Endodermal cell (in vitro differentiated cells): ENCODE measurements at regions not wholly inside any gene's neighbourhood (a gene's known extent, or its start where the extent isn't known, plus 50 kb on each side); places are given as distances from the start of the nearest gene placed in this dataset.

Experiments
- DNase-seq: peaks from one replicate; pipeline ENCODE4 v3.0.0-alpha.2; 2017
- H3K27ac ChIP-seq: 2 replicates; pipeline ENCODE4 v1.5.1; 2013; ENCODE audit warnings: mild to moderate bottlenecking, low read depth, low read length, moderate library complexity
- H3K27me3 ChIP-seq: 2 replicates; pipeline ENCODE4 v1.6.1; 2013; ENCODE audit warnings: mild to moderate bottlenecking, low read length, moderate library complexity; ENCODE audit not compliant: insufficient read depth, control insufficient read depth, poor library complexity, severe bottlenecking
- H3K36me3 ChIP-seq: 2 replicates; pipeline ENCODE4 v1.7.0; 2013; ENCODE audit warnings: mild to moderate bottlenecking, low read length, moderate library complexity; ENCODE audit not compliant: control insufficient read depth, insufficient read depth
- H3K4me1 ChIP-seq: one replicate; pipeline ENCODE4 v1.7.0; 2013; ENCODE audit warnings: low read length; ENCODE audit not compliant: control insufficient read depth, insufficient read depth
- H3K4me3 ChIP-seq: 2 replicates; pipeline ENCODE4 v1.5.1; 2013; ENCODE audit warnings: mild to moderate bottlenecking, low read length, moderate library complexity
- H3K9ac ChIP-seq: 2 replicates; pipeline ENCODE4 v1.6.1; 2013; ENCODE audit warnings: mild to moderate bottlenecking, low read length, moderate library complexity; ENCODE audit not compliant: poor library complexity, severe bottlenecking; ENCODE audit errors: extremely low read depth
- H3K9me3 ChIP-seq: 2 replicates; pipeline ENCODE4 v1.6.1; 2013; ENCODE audit warnings: mild to moderate bottlenecking, low read length, moderate library complexity; ENCODE audit not compliant: control insufficient read depth
- H3K27ac Mint-ChIP-seq: 2 replicates; pipeline ENCODE4 v1.8.0; 2020; ENCODE audit warnings: mixed read lengths
- H3K27me3 Mint-ChIP-seq: 2 replicates; pipeline ENCODE4 v1.8.0; 2021; ENCODE audit warnings: mild to moderate bottlenecking, mixed read lengths; ENCODE audit not compliant: insufficient read depth
- H3K36me3 Mint-ChIP-seq: 2 replicates; pipeline ENCODE4 v1.8.0; 2020; ENCODE audit warnings: low read depth, mixed read lengths
- H3K4me1 Mint-ChIP-seq: 2 replicates; pipeline ENCODE4 v1.8.0; 2020; ENCODE audit warnings: mixed read lengths
- H3K4me3 Mint-ChIP-seq: 2 replicates; pipeline ENCODE4 v1.8.0; 2020; ENCODE audit warnings: mild to moderate bottlenecking, moderate library complexity, mixed read lengths
- H3K9me3 Mint-ChIP-seq: 2 replicates; pipeline ENCODE4 v1.8.0; 2020; ENCODE audit warnings: mild to moderate bottlenecking, mixed read lengths
- CTCF ChIP-seq: fragments of 200-600 bp; sonication (generic); conservative IDR thresholded peaks from 2 replicates; pipeline ENCODE4 v1.5.0; 2021; ENCODE audit warnings: antibody characterized with exemption, mild to moderate bottlenecking
- WGBS, 2 experiments: methylation state at CpG; one replicate each; pipeline versions ENCODE4 v1.1.5 to v1.1.7; 2013; ENCODE audit warnings: missing lambda C conversion rate in 2 of 2, mixed read lengths in 1 of 2; ENCODE audit not compliant: insufficient coverage in 1 of 2, insufficient read length in 1 of 2; 5-methylcytosine and 5-hydroxymethylcytosine counted together

DNA sequence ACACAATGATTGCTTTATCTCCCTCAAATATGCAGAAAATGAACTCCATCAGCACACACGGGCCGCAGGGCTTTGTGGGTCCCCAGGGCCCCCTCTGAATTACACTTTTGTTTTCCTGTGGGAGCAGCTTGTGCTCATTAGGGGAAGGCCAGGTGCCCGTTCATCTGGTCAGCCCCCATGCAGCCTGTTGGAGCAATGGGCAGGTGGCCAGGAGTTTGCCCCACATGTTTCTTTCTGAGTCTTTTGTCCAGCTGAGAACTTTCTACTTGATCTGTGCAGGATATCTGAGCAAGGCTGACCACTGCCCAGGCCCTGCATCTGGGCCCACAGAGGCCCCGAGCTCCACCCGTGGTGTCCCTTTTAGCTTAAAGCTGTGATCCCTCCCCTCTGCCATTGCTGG is 105.3 kb upstream of the FAM20C start:
- no peak for TF ChIP-seq CTCF
- Mint-ChIP-seq H3K27ac (no peak overlapping the region), H3K27me3 (peaks cover 1% of the 10 kb centered on the region), H3K9me3 (no peaks in the 10 kb centered on the region), H3K36me3 (no peaks in the 10 kb centered on the region), H3K4me3 (no peak overlapping the region), H3K4me1 (peaks cover 37% of the 10 kb centered on the region)
- no peaks in the 10 kb centered on the region for H3K36me3 ChIP-seq
- no peaks in the 10 kb centered on the region for H3K4me1 ChIP-seq
- no peak overlapping the region for H3K27ac ChIP-seq
- no peaks in the 10 kb centered on the region for H3K27me3 ChIP-seq
- peak; percentile 21 for DNase-seq
- 90 to 94% methylated on average over 3 to 5 of the region's 5 CpGs for WGBS, 2 experiments
- H3K4me3 ChIP-seq, result no peak overlapping the region
- H3K9me3 ChIP-seq, result no peaks in the 10 kb centered on the region
- H3K9ac ChIP-seq, result no peak overlapping the region

DNA sequence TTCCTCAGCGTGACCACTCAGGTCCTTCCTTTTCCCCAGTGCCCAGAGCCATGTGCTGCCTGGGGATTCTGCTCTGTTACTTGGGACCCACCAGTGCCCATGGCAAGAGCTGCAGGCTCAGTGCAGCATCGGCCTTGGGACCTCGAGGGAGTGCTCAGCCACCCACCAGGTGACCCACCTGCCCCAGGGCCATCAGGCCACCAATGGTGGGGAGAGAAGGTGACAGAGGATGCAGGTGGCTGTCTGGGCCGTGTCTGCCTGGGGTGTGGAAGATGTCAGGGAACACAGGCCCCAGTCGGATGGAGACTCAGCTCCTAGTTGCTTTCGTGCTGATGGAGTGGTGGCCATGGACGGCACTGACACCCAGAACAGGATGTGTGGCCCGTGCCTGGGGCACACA is 104.7 kb upstream of the FAM20C start:
- no peak overlapping the region for H3K9ac ChIP-seq
- no peaks in the 10 kb centered on the region for H3K9me3 ChIP-seq
- Mint-ChIP-seq H3K27ac (no peak overlapping the region), H3K4me1 (peaks cover 40% of the 10 kb centered on the region), H3K9me3 (no peaks in the 10 kb centered on the region), H3K4me3 (no peak overlapping the region), H3K27me3 (no peaks in the 10 kb centered on the region), H3K36me3 (no peaks in the 10 kb centered on the region)
- H3K27ac ChIP-seq, result no peak overlapping the region
- no peak overlapping the region for H3K4me3 ChIP-seq
- no peak for TF ChIP-seq CTCF
- no peak for DNase-seq
- H3K36me3 ChIP-seq, result no peaks in the 10 kb centered on the region
- H3K27me3 ChIP-seq, result no peaks in the 10 kb centered on the region
- 89 to 94% methylated on average over 3 to 8 of the region's 8 CpGs for WGBS, 2 experiments
- no peaks in the 10 kb centered on the region for H3K4me1 ChIP-seq

GRCh38 chr7:88095-88926 is 104.1 kb upstream of the FAM20C start:
- 78 to 80% methylated on average over 19 to 27 of the region's 27 CpGs for WGBS, 2 experiments
- Mint-ChIP-seq H3K36me3 (no peaks in the 10 kb centered on the region), H3K27me3 (no peaks in the 10 kb centered on the region), H3K9me3 (no peaks in the 10 kb centered on the region), H3K4me1 (peaks cover 40% of the 10 kb centered on the region), H3K4me3 (no peak overlapping the region), H3K27ac (no peak overlapping the region)
- no peaks in the 10 kb centered on the region for H3K27me3 ChIP-seq
- H3K4me3 ChIP-seq, result no peak overlapping the region
- H3K9ac ChIP-seq, result no peak overlapping the region
- H3K9me3 ChIP-seq, result no peaks in the 10 kb centered on the region
- no peak overlapping the region for H3K27ac ChIP-seq
- no peaks in the 10 kb centered on the region for H3K36me3 ChIP-seq
- TF ChIP-seq CTCF, result peak; percentile 66
- peak; percentile 82 for DNase-seq
- no peaks in the 10 kb centered on the region for H3K4me1 ChIP-seq
